HFFc6 (cell line): ENCODE measurements at regions not wholly inside any gene's neighbourhood (a gene's known extent, or its start where the extent isn't known, plus 50 kb on each side); places are given as distances from the start of the nearest gene placed in this dataset.

Experiments
- DNase-seq: peaks from one replicate; pipeline ENCODE4 v3.0.0-alpha.2; 2018
- H3K27ac Mint-ChIP-seq: 2 replicates; pipeline ENCODE4 v1.8.0; 2020; ENCODE audit warnings: mild to moderate bottlenecking, mixed read lengths
- H3K27me3 Mint-ChIP-seq: 2 replicates; pipeline ENCODE4 v1.8.0; 2021; ENCODE audit warnings: mild to moderate bottlenecking, moderate library complexity, mixed read lengths; ENCODE audit not compliant: insufficient read depth
- H3K36me3 Mint-ChIP-seq: 2 replicates; pipeline ENCODE4 v1.8.0; 2021; ENCODE audit warnings: low read depth, mixed read lengths
- H3K4me1 Mint-ChIP-seq: 2 replicates; pipeline ENCODE4 v1.8.0; 2020; ENCODE audit warnings: low read depth, mixed read lengths
- H3K4me3 Mint-ChIP-seq: 2 replicates; pipeline ENCODE4 v1.8.0; 2020; ENCODE audit warnings: mild to moderate bottlenecking, moderate library complexity, mixed read lengths
- H3K9me3 Mint-ChIP-seq: 2 replicates; pipeline ENCODE4 v1.8.0; 2020; ENCODE audit warnings: mild to moderate bottlenecking, mixed read lengths
- CTCF ChIP-seq: fragments of 200-600 bp; sonication (generic); IDR thresholded peaks from 2 replicates; pipeline ENCODE4 v1.5.0; 2021; ENCODE audit warnings: antibody characterized with exemption, mild to moderate bottlenecking

- no peak for DNase-seq
- no peak overlapping the region for H3K27ac Mint-ChIP-seq
- no peak for TF ChIP-seq CTCF
- H3K4me3 Mint-ChIP-seq, result no peak overlapping the region
- no peaks in the 10 kb centered on the region for H3K27me3 Mint-ChIP-seq
- H3K36me3 Mint-ChIP-seq, result no peaks in the 10 kb centered on the region
- no peaks in the 10 kb centered on the region for H3K4me1 Mint-ChIP-seq
- peaks cover 76% of the 10 kb centered on the region for H3K9me3 Mint-ChIP-seq
Measured at GRCh38 chr11:134555510-134555909, 143.5 kb upstream of the B3GAT1 start.

- Mint-ChIP-seq H3K4me1 (no peaks in the 10 kb centered on the region), H3K4me3 (no peak overlapping the region), H3K27ac (no peak overlapping the region), H3K9me3 (peaks cover 74% of the 10 kb centered on the region), H3K36me3 (no peaks in the 10 kb centered on the region), H3K27me3 (no peaks in the 10 kb centered on the region)
- no peak for DNase-seq
- TF ChIP-seq CTCF, result no peak
Measured at GRCh38 chr11:134554861-134555260, 142.8 kb upstream of the B3GAT1 start.

- H3K27me3 Mint-ChIP-seq, result no peaks in the 10 kb centered on the region
Measured at GRCh38 chr11:134554106-134554505, 142.1 kb upstream of the B3GAT1 start.

GRCh38 chr11:134552749-134553148 lies 140.7 kb upstream of the B3GAT1 start:
- Mint-ChIP-seq H3K27ac (no peak overlapping the region), H3K36me3 (no peaks in the 10 kb centered on the region), H3K4me1 (no peaks in the 10 kb centered on the region), H3K9me3 (peaks cover 59% of the 10 kb centered on the region), H3K4me3 (no peak overlapping the region), H3K27me3 (no peaks in the 10 kb centered on the region)
- TF ChIP-seq CTCF, result no peak
- DNase-seq, result no peak

More at GRCh38 chr11:134554106-134554505, 142.1 kb upstream of the B3GAT1 start:
- no peak overlapping the region for H3K27ac Mint-ChIP-seq
- no peak overlapping the region for H3K4me3 Mint-ChIP-seq
- DNase-seq, result no peak
- no peaks in the 10 kb centered on the region for H3K36me3 Mint-ChIP-seq
- no peaks in the 10 kb centered on the region for H3K4me1 Mint-ChIP-seq
- peaks cover 70% of the 10 kb centered on the region for H3K9me3 Mint-ChIP-seq
- no peak for TF ChIP-seq CTCF

- Mint-ChIP-seq H3K4me3 (no peak overlapping the region), H3K4me1 (no peaks in the 10 kb centered on the region), H3K9me3 (peaks cover 51% of the 10 kb centered on the region), H3K27ac (no peak overlapping the region), H3K27me3 (no peaks in the 10 kb centered on the region), H3K36me3 (peaks cover 4% of the 10 kb centered on the region; the same call in 1 of the 2 replicates)
- DNase-seq, result no peak
- TF ChIP-seq CTCF, result no peak
Measured at GRCh38 chr11:134545521-134545920, 133.5 kb upstream of the B3GAT1 start.
